Osteocyte (in vitro differentiated cells): ENCODE measurements at regions not wholly inside any gene's neighbourhood (a gene's known extent, or its start where the extent isn't known, plus 50 kb on each side); places are given as distances from the start of the nearest gene placed in this dataset.

ENCODE experiments used
- DNase-seq: peaks from one replicate; pipeline ENCODE4 v3.0.0; 2021; ENCODE audit warnings: mixed read lengths; ENCODE audit not compliant: unreplicated experiment; ENCODE audit errors: extremely low spot score
- H3K27ac Mint-ChIP-seq: one replicate; pipeline ENCODE4 v1.8.0; 2021; ENCODE audit warnings: mild to moderate bottlenecking, mixed read lengths; ENCODE audit not compliant: unreplicated experiment
- H3K27me3 Mint-ChIP-seq: one replicate; pipeline ENCODE4 v1.8.0; 2021; ENCODE audit warnings: mixed read lengths; ENCODE audit not compliant: unreplicated experiment
- H3K36me3 Mint-ChIP-seq: one replicate; pipeline ENCODE4 v1.8.0; 2021; ENCODE audit warnings: mixed read lengths; ENCODE audit not compliant: unreplicated experiment
- H3K4me1 Mint-ChIP-seq: one replicate; pipeline ENCODE4 v1.8.0; 2021; ENCODE audit warnings: mixed read lengths; ENCODE audit not compliant: unreplicated experiment
- H3K4me3 Mint-ChIP-seq: one replicate; pipeline ENCODE4 v1.8.0; 2021; ENCODE audit warnings: mild to moderate bottlenecking, moderate library complexity, mixed read lengths; ENCODE audit not compliant: unreplicated experiment
- H3K9me3 Mint-ChIP-seq: one replicate; pipeline ENCODE4 v1.8.0; 2021; ENCODE audit warnings: mixed read lengths; ENCODE audit not compliant: unreplicated experiment
- TF ChIP-seq, protein P1 (sequence below): fragments of 200-600 bp; sonication (generic); IDR thresholded peaks from 2 replicates; pipeline ENCODE4 v1.5.0; 2021; ENCODE audit warnings: antibody characterized with exemption, mild to moderate bottlenecking, moderate library complexity

DNA sequence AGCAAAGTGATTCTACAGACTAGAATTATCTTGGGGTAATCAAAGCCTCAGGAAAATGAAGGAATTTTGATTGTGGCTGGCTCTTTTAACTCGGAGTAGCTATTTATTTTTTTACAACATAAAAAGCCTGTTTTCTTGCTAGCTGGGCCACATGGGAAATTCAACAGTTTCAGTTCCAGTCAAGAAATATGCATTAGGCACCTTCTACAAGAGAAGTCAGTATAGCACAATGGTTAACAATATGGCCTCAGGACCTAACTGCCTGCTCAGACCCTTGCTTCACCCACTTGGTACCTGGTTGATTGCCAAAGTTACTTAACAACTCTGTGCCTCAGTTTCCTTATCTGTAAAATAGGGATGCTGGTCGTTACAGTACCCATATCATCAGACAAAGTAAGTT is 586.2 kb downstream of the ZNF608 start:
- H3K9me3 Mint-ChIP-seq = peaks cover 3% of the 10 kb centered on the region
- TF ChIP-seq, protein P1, sequence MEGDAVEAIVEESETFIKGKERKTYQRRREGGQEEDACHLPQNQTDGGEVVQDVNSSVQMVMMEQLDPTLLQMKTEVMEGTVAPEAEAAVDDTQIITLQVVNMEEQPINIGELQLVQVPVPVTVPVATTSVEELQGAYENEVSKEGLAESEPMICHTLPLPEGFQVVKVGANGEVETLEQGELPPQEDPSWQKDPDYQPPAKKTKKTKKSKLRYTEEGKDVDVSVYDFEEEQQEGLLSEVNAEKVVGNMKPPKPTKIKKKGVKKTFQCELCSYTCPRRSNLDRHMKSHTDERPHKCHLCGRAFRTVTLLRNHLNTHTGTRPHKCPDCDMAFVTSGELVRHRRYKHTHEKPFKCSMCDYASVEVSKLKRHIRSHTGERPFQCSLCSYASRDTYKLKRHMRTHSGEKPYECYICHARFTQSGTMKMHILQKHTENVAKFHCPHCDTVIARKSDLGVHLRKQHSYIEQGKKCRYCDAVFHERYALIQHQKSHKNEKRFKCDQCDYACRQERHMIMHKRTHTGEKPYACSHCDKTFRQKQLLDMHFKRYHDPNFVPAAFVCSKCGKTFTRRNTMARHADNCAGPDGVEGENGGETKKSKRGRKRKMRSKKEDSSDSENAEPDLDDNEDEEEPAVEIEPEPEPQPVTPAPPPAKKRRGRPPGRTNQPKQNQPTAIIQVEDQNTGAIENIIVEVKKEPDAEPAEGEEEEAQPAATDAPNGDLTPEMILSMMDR = no peak
- peaks cover 14% of the 10 kb centered on the region for H3K4me1 Mint-ChIP-seq
- H3K36me3 Mint-ChIP-seq = peaks cover 3% of the 10 kb centered on the region
- H3K27me3 Mint-ChIP-seq = no peaks in the 10 kb centered on the region
- no peak for DNase-seq
- H3K27ac Mint-ChIP-seq = no peak overlapping the region
- H3K4me3 Mint-ChIP-seq = no peak overlapping the region

DNA sequence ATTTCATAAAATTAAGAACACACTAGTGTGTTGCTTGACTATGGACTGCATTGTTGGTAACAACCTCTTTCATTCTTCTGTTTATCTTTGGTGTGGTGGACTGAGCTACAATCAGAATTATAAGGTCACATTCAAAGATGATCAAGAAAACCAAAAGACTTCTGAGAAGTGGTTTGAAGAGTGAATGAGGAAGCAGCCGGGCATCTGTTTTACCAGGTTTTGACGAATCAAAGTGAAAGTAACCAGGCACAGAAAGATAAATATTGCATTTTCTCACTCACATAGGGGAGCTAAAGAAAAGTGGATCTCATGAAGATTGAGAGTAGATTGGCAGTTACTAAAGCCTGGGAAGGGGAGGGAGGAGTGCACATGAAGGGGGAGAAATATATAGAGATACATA is 589.1 kb downstream of the ZNF608 start:
- H3K27me3 Mint-ChIP-seq = no peaks in the 10 kb centered on the region
- H3K4me1 Mint-ChIP-seq = peaks cover 5% of the 10 kb centered on the region
- DNase-seq = no peak
- peak overlapping the region; percentile 38 for H3K4me3 Mint-ChIP-seq
- peak overlapping the region; percentile 60 for H3K27ac Mint-ChIP-seq
- H3K9me3 Mint-ChIP-seq = peaks cover 17% of the 10 kb centered on the region
- peaks cover 10% of the 10 kb centered on the region for H3K36me3 Mint-ChIP-seq
- TF ChIP-seq, protein P1 = no peak

DNA sequence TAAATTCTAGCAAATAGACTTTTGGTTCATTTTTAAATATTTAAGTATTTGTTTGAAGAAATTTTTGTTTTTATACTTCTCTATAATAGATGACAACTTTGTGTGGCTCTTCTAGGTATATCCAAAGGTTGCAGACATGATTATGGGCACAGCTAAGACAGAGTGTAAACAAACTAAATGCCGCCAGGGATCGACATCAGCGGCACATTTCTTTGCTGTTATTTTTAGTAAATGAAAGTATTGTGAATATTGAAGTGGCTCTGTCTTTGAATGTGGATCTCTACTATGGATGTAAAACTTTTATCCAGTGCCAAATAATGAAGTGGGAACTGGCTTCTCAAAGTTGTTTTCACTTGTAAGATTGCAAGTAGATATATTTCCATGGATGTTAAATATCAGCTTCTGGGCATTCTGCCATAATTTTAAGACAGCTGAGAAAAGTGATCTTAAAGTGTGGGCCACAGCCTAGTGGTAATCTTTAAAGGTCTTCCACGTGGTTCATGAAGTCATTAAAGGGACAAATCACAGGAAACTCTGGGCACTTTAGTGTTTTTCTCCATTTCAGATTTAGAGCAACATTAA is 589.9 kb downstream of the ZNF608 start:
- H3K36me3 Mint-ChIP-seq = peaks cover 10% of the 10 kb centered on the region
- TF ChIP-seq, protein P1 = no peak
- H3K9me3 Mint-ChIP-seq = peaks cover 17% of the 10 kb centered on the region
- no peak for DNase-seq
- H3K27ac Mint-ChIP-seq = no peak overlapping the region
- no peaks in the 10 kb centered on the region for H3K27me3 Mint-ChIP-seq
- H3K4me1 Mint-ChIP-seq = peaks cover 5% of the 10 kb centered on the region
- no peak overlapping the region for H3K4me3 Mint-ChIP-seq

DNA sequence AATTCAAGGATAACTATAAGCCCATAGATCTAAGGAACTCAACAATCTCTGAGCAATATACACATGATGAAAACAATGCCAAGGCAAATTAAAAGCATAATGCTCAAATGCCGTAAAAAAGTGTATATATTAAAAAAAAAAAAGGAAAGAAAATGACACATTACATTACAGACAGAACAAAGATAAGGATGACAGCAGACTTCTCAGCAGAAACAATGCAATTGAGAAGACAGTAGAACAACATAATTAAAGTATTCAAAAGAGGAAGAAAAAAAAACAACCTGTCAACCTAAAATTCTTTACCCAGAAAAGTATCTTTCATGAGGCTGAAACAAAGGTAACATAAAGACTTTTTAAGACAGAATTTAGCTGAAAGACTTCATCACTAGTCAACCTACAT is 591.7 kb downstream of the ZNF608 start:
- TF ChIP-seq, protein P1 = no peak
- H3K36me3 Mint-ChIP-seq = peaks cover 10% of the 10 kb centered on the region
- H3K4me1 Mint-ChIP-seq = peaks cover 5% of the 10 kb centered on the region
- H3K9me3 Mint-ChIP-seq = peaks cover 27% of the 10 kb centered on the region
- no peak overlapping the region for H3K27ac Mint-ChIP-seq
- no peak for DNase-seq
- no peak overlapping the region for H3K4me3 Mint-ChIP-seq
- H3K27me3 Mint-ChIP-seq = no peaks in the 10 kb centered on the region

DNA sequence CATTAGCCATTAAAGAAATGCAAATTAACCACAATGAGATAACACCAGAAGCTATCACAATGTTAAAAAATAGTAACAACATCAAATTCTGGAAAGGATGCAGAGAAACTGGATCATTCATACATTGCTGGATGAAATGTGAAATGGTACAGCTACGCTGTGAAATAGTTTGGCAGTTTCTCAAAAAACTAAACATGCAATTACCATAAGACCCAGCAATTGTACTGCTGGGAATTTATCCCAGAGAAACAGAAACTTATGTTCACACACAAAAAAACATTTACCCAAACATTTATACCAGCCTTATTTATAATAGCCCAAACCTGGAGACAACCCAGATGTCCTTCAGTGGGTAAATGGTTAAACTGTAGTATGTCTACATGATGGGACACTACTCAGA is 592.9 kb downstream of the ZNF608 start:
- no peak overlapping the region for H3K4me3 Mint-ChIP-seq
- peaks cover 5% of the 10 kb centered on the region for H3K4me1 Mint-ChIP-seq
- H3K9me3 Mint-ChIP-seq = peaks cover 27% of the 10 kb centered on the region
- peaks cover 10% of the 10 kb centered on the region for H3K36me3 Mint-ChIP-seq
- TF ChIP-seq, protein P1 = no peak
- no peak for DNase-seq
- no peaks in the 10 kb centered on the region for H3K27me3 Mint-ChIP-seq
- no peak overlapping the region for H3K27ac Mint-ChIP-seq
